Inflammatory macrophage (primary cell): ENCODE measurements at regions not wholly inside any gene's neighbourhood (a gene's known extent, or its start where the extent isn't known, plus 50 kb on each side); places are given as distances from the start of the nearest gene placed in this dataset.

Experiments
- DNase-seq, 2 donors: peaks; one replicate each; pipeline ENCODE4 v3.0.0-alpha.2; 2020 to 2022

DNA sequence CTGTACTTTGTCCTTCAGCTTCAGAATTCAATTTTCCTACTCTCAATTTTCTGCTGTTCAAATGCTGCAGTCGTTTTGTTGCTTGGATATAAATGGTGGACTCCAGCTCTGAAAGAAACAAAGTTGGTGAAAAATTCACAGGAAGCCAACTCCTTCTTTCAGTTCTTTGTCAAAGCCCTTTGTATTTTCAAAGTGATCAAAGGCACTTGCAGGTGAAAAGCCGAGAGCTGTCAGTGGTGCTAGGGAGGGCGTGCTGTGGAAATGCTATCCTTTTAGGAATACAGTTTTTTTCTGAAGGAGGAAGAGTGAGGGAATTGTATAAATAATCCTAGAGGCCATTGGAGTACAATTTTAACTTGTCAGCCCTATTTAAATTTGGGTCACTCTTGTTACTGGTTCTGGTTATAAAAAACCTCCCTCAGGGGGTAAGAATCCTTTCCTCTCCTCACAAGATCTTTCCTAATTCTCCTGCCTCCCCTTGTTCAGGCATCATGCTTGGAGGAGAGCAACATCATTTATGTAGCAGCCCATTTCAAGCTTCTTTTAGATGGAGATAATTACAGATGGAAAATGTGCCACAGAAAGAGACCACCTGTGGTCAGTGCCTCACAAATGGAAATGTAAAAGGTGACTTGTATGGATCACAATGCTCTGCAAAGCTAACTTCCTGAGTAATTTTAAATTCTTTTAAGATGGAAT is 62.5 kb upstream of the GHR start:
- DNase-seq: no peak

DNA sequence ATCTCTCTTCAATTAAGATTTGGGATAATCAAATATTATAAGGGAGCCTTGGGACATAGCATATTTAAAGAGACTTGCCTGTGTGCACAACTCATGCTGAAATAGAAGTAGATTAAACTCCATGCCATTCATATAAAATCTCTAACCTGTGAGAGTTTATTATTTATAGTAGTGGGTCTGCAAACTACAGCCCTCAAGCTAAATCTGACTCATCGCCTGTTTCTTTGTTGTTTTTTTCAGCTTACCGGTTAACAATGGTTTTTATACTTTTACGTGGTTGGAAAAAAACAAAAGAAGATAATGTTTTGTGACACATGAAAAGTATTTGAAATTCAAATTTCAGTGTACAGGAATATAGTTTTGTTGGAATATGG is 61.9 kb upstream of the GHR start:
- no peak for DNase-seq

DNA sequence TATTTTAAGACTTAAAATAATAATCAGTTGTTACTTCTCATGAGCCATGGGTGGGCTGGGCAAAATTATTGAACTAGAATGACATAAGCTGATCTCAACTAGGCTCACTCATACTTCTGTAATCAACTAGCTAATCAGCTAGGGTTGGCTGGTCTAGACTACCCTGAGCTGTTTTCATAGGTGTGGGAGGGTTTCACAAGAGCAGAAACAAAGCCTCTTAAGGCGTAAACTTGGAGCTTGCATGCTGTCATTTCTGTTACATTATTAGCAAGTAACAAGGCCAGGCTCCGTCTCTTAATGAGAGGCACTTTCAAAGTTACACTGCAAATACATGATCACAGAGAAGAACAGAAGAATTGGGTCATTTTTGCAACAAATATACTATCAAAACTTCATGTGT is 57.2 kb upstream of the GHR start:
- DNase-seq: no peak
